ENCODE measurements at regions not wholly inside any gene's neighbourhood (a gene's known extent, or its start where the extent isn't known, plus 50 kb on each side); places are given as distances from the start of the nearest gene placed in this dataset.

DNA sequence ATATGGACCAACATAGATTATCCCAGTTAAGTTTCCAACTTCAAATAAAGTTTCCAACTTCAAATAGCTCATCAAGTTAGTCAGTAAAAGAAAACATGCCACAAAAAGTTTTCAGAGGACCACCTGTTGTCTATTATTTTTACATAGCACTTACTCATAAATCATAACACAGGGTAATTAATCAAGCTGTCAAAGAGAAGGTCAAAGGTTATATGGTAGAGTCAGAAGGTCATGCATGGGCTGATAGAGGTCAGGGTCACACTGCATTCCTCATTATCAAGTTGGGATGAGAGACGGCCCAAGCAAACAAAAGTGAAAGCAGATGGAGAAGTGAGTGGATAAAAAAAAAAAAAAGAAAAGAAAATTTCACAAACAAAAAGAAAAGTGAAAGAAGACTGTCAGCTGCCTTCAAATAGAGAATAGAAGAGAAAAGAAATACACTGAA is 145.5 kb upstream of the POU5F2 start:
- Histone ChIP-seq H3K4me1 (ENCODE audit: control insufficient read depth, insufficient read depth, low read length) (peaks cover 2% of the 10 kb centered on the region), H3K9ac (ENCODE audit: low read length in 2 of 2) (no peak overlapping the region), H3K36me3 (ENCODE audit: control insufficient read depth in 2 of 2, insufficient read depth in 2 of 2, low read length in 2 of 2) (no peaks in the 10 kb centered on the region), H3K9me3 (ENCODE audit: control insufficient read depth in 2 of 2, low read length in 2 of 2) (no peaks in the 10 kb centered on the region), H3K27me3 (ENCODE audit: control insufficient read depth in 1 of 2, insufficient read depth in 2 of 2, low read length in 2 of 2) (no peaks in the 10 kb centered on the region), H3K4me3 (ENCODE audit: low read length in 2 of 2) (no peak overlapping the region), H3K27ac (ENCODE audit: low read length) (no peak overlapping the region)

DNA sequence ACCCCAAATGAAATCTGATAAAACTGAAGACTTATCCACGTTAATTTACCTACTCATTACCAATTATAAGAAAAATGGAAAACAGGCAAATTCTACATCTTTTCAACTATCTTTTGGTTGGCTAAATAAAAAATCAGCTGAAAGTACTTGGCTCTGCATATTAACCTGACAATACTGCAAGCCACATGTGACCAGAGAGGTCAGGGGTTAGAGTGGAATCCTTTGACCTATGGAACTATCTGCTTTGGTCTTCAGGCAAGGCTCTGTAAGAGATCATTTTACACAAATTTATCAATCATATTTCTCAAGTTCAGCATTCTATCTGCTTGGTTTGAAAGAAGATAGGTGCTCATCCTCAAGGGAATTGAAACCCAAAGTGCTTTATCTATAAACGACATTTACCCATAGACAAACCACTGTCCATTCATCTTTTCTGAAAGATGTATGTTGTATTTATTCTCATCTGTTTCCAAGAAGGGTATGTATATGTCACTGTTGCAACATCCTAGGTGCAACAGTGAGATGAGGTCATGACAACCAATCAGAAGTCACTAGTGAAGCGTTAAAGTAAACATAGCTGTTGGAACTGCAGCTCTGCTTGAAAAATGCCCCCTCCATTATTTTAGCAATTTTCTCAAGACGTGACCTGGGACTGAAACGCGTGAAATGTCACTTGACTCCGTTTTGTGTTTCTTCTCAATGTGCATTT is 144.9 kb upstream of the POU5F2 start:
- H3K4me3 ChIP-seq (ENCODE audit: low read length in 2 of 2), result no peak overlapping the region
- H3K36me3 ChIP-seq (ENCODE audit: control insufficient read depth in 2 of 2, insufficient read depth in 2 of 2, low read length in 2 of 2), result no peaks in the 10 kb centered on the region
- no peaks in the 10 kb centered on the region for H3K4me1 ChIP-seq (ENCODE audit: control insufficient read depth, insufficient read depth, low read length)
- H3K9me3 ChIP-seq (ENCODE audit: control insufficient read depth in 2 of 2, low read length in 2 of 2), result no peaks in the 10 kb centered on the region
- no peak overlapping the region for H3K27ac ChIP-seq (ENCODE audit: low read length)
- no peak overlapping the region for H3K9ac ChIP-seq (ENCODE audit: low read length in 2 of 2)
- H3K27me3 ChIP-seq (ENCODE audit: control insufficient read depth in 1 of 2, insufficient read depth in 2 of 2, low read length in 2 of 2), result no peaks in the 10 kb centered on the region

DNA sequence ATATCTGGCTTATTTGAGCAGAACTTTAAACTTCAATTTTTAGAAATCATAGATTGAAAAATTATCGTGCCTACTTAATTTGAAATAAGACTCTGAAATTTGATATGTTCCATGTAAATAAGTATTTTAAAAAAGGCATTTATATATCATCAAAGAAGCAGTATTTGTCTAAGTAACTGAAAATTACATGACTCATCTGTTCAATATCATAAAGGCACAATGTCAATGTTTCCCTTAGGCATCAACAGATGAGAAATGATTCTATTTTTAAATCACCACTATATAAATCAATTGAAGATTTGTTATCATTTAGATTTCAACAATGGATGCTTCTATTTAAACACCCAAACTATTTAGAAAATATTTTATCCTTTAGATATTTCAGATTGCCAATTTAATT is 142.9 kb upstream of the POU5F2 start:
- no peaks in the 10 kb centered on the region for H3K9me3 ChIP-seq (ENCODE audit: control insufficient read depth in 2 of 2, low read length in 2 of 2)
- no peaks in the 10 kb centered on the region for H3K36me3 ChIP-seq (ENCODE audit: control insufficient read depth in 2 of 2, insufficient read depth in 2 of 2, low read length in 2 of 2)
- no peak overlapping the region for H3K9ac ChIP-seq (ENCODE audit: low read length in 2 of 2)
- H3K27ac ChIP-seq (ENCODE audit: low read length), result no peak overlapping the region
- no peaks in the 10 kb centered on the region for H3K4me1 ChIP-seq (ENCODE audit: control insufficient read depth, insufficient read depth, low read length)
- no peak overlapping the region for H3K4me3 ChIP-seq (ENCODE audit: low read length in 2 of 2)
- H3K27me3 ChIP-seq (ENCODE audit: control insufficient read depth in 1 of 2, insufficient read depth in 2 of 2, low read length in 2 of 2), result no peaks in the 10 kb centered on the region

DNA sequence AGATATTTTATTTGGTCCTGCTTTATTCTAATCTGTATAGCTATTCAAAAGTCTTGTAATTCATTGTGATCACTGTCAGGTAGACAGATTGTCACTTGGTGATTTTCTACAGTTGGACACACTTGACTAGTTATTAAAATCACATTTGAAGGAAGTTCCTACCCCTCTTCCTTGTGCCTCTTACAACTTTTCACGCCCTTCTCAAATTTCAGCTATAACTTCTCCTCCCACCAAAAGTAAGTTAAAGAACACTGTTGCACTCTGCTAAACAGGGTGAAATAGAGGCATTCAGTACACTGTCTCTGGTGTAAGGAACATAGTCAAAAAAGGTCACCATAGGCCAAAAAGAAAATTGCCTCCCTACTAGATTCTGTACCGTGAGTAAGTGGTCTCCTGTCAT is 142.1 kb upstream of the POU5F2 start:
- Histone ChIP-seq H3K4me3 (ENCODE audit: low read length in 2 of 2) (no peak overlapping the region), H3K9me3 (ENCODE audit: control insufficient read depth in 2 of 2, low read length in 2 of 2) (no peaks in the 10 kb centered on the region), H3K9ac (ENCODE audit: low read length in 2 of 2) (no peak overlapping the region), H3K27ac (ENCODE audit: low read length) (no peak overlapping the region), H3K36me3 (ENCODE audit: control insufficient read depth in 2 of 2, insufficient read depth in 2 of 2, low read length in 2 of 2) (no peaks in the 10 kb centered on the region), H3K4me1 (ENCODE audit: control insufficient read depth, insufficient read depth, low read length) (no peaks in the 10 kb centered on the region), H3K27me3 (ENCODE audit: control insufficient read depth in 1 of 2, insufficient read depth in 2 of 2, low read length in 2 of 2) (no peaks in the 10 kb centered on the region)

DNA sequence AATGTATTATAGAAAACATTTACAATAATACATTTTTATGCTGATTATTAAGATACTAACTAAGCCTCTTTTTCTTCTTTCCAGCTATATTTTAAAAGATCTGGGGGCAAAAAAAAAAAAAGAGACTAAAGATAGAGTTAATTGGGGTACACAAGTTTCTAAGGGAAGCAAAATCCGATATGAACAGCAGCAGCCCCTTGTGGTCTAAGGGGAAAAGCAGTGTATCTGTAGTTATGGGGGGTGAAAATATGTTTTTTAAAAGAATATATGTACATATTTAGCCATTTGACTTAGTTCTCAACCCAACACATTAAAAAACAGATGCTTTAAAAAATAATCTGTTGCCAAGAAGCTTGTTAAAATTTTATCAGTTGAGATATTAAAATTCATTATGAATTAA is 134.3 kb upstream of the POU5F2 start:
- Histone ChIP-seq H3K9ac (ENCODE audit: low read length in 2 of 2) (no peak overlapping the region), H3K27ac (ENCODE audit: low read length) (no peak overlapping the region)

DNA sequence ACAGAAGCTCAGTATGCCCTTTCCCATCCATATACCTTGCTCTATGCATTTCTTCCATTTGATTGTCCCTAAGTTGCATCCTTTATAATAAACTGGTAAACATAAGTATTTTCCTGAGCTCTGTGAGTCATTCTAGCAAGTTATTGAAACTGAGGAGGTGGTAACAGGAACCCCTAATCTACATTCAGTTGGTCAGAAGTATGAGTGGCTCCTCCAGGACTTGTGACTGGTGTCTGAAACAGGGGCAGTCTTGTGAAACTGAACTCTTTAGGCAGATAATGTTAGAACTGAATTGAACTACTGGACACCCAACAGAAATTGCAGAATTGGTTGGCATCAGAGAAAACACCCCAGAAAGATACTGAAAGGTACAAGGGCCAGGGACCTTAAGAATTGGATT is 133.1 kb upstream of the POU5F2 start:
- H3K4me3 ChIP-seq (ENCODE audit: low read length in 2 of 2), result no peak overlapping the region
- no peaks in the 10 kb centered on the region for H3K27me3 ChIP-seq (ENCODE audit: control insufficient read depth in 1 of 2, insufficient read depth in 2 of 2, low read length in 2 of 2)
- no peaks in the 10 kb centered on the region for H3K36me3 ChIP-seq (ENCODE audit: control insufficient read depth in 2 of 2, insufficient read depth in 2 of 2, low read length in 2 of 2)
- no peaks in the 10 kb centered on the region for H3K9me3 ChIP-seq (ENCODE audit: control insufficient read depth in 2 of 2, low read length in 2 of 2)
- no peak overlapping the region for H3K27ac ChIP-seq (ENCODE audit: low read length)
- H3K9ac ChIP-seq (ENCODE audit: low read length in 2 of 2), result no peak overlapping the region
- no peaks in the 10 kb centered on the region for H3K4me1 ChIP-seq (ENCODE audit: control insufficient read depth, insufficient read depth, low read length)

More for the DNA sequence above, 134.3 kb upstream of the POU5F2 start:
- no peak overlapping the region for H3K4me3 ChIP-seq (ENCODE audit: low read length in 2 of 2)
- no peaks in the 10 kb centered on the region for H3K36me3 ChIP-seq (ENCODE audit: control insufficient read depth in 2 of 2, insufficient read depth in 2 of 2, low read length in 2 of 2)
- no peaks in the 10 kb centered on the region for H3K9me3 ChIP-seq (ENCODE audit: control insufficient read depth in 2 of 2, low read length in 2 of 2)
- no peaks in the 10 kb centered on the region for H3K27me3 ChIP-seq (ENCODE audit: control insufficient read depth in 1 of 2, insufficient read depth in 2 of 2, low read length in 2 of 2)
- no peaks in the 10 kb centered on the region for H3K4me1 ChIP-seq (ENCODE audit: control insufficient read depth, insufficient read depth, low read length)

DNA sequence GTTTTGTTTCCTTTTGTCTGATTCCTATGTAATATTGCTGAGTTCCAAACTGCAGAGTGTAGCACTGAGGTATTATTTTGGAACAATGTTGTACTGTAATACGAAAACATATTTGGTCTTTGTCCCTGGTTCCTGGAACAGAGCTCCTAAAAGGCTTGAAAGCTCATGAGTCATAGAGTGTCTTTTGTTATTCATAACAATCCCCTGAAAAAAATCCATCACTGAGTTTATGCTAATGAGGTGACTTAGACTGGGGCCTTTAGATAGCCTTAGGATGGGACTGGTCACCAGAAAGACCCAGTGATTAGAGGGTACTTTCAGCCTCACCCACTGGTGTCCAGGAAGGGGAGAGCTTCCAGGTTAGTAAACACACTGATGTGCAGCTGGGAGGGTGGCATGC is 132.7 kb upstream of the POU5F2 start:
- Histone ChIP-seq H3K4me1 (ENCODE audit: control insufficient read depth, insufficient read depth, low read length) (no peaks in the 10 kb centered on the region), H3K9ac (ENCODE audit: low read length in 2 of 2) (no peak overlapping the region), H3K27me3 (ENCODE audit: control insufficient read depth in 1 of 2, insufficient read depth in 2 of 2, low read length in 2 of 2) (no peaks in the 10 kb centered on the region), H3K9me3 (ENCODE audit: control insufficient read depth in 2 of 2, low read length in 2 of 2) (no peaks in the 10 kb centered on the region), H3K4me3 (ENCODE audit: low read length in 2 of 2) (no peak overlapping the region), H3K36me3 (ENCODE audit: control insufficient read depth in 2 of 2, insufficient read depth in 2 of 2, low read length in 2 of 2) (no peaks in the 10 kb centered on the region), H3K27ac (ENCODE audit: low read length) (no peak overlapping the region)

DNA sequence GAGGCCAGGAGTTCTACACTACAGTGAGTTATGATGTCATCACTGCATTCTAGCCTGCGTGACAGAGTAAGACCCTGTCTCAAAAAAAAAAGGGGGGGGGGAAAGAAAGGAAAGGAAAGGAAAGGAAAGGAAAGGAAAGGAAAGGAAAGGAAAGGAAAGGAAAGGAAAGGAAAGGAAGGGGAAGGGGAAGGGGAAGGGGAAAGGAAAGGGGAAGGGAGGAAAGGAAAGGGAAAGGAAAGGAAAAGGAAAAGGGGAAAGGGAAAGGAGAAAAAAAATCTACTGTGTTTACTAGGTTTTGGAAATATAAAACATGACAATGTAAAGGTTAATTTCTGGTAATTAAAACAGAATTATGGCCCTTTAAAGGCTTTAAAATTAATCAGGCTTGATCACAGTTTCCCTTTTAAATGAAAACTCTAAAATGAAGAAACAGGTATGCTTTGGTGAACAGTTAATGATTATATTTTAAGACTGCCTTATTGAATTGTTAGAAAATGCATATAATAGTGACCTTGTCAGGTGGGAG is 131.9 kb upstream of the POU5F2 start:
- no peaks in the 10 kb centered on the region for H3K4me1 ChIP-seq (ENCODE audit: control insufficient read depth, insufficient read depth, low read length)
- H3K36me3 ChIP-seq (ENCODE audit: control insufficient read depth in 2 of 2, insufficient read depth in 2 of 2, low read length in 2 of 2), result no peaks in the 10 kb centered on the region
- no peak overlapping the region for H3K4me3 ChIP-seq (ENCODE audit: low read length in 2 of 2)
- no peaks in the 10 kb centered on the region for H3K27me3 ChIP-seq (ENCODE audit: control insufficient read depth in 1 of 2, insufficient read depth in 2 of 2, low read length in 2 of 2)
- no peak overlapping the region for H3K27ac ChIP-seq (ENCODE audit: low read length)
- no peak overlapping the region for H3K9ac ChIP-seq (ENCODE audit: low read length in 2 of 2)
- H3K9me3 ChIP-seq (ENCODE audit: control insufficient read depth in 2 of 2, low read length in 2 of 2), result no peaks in the 10 kb centered on the region

DNA sequence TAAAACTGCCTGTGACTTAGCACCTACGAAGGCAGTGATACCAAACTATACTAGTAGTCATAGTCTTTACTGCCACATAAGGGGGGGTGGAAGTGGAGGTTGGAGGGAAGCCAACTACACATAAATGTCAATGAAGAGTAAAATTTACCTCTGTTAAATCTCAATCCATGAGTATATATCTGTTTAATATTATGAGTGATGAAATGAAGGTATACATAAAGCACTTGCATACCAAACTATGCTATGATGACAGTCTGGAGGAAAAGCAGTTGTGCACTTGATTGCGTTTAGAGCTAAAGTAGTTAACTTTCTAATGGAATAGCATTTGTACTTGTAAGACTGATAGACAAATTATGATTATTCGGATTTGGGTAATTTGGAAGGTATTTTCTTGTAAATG is 129.2 kb upstream of the POU5F2 start:
- no peaks in the 10 kb centered on the region for H3K4me1 ChIP-seq (ENCODE audit: control insufficient read depth, insufficient read depth, low read length)
- H3K4me3 ChIP-seq (ENCODE audit: low read length in 2 of 2), result no peak overlapping the region
- no peaks in the 10 kb centered on the region for H3K36me3 ChIP-seq (ENCODE audit: control insufficient read depth in 2 of 2, insufficient read depth in 2 of 2, low read length in 2 of 2)
- no peaks in the 10 kb centered on the region for H3K27me3 ChIP-seq (ENCODE audit: control insufficient read depth in 1 of 2, insufficient read depth in 2 of 2, low read length in 2 of 2)
- no peak overlapping the region for H3K27ac ChIP-seq (ENCODE audit: low read length)
- no peaks in the 10 kb centered on the region for H3K9me3 ChIP-seq (ENCODE audit: control insufficient read depth in 2 of 2, low read length in 2 of 2)
- H3K9ac ChIP-seq (ENCODE audit: low read length in 2 of 2), result no peak overlapping the region

DNA sequence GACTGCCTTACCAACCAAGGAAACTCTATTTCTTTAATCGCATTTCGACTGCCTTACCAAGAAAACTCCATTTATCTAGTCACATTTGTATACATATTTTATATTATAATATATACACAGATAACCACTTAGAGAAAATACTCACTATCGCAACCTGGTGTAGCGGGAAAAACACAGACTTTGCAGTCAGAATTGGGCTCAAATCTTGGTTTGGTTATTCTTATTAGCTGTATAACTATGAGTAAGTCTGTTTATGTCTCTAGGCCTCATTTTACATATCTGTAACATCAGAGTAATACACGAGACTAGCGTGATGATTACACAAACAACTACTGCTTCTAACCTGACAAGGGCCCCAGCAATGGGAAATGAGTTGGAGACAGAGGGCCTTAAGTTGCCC is 127.5 kb upstream of the POU5F2 start:
- Histone ChIP-seq H3K4me3 (ENCODE audit: low read length in 2 of 2) (no peak overlapping the region), H3K9me3 (ENCODE audit: control insufficient read depth in 2 of 2, low read length in 2 of 2) (no peaks in the 10 kb centered on the region), H3K27ac (ENCODE audit: low read length) (no peak overlapping the region), H3K36me3 (ENCODE audit: control insufficient read depth in 2 of 2, insufficient read depth in 2 of 2, low read length in 2 of 2) (no peaks in the 10 kb centered on the region), H3K27me3 (ENCODE audit: control insufficient read depth in 1 of 2, insufficient read depth in 2 of 2, low read length in 2 of 2) (no peaks in the 10 kb centered on the region), H3K4me1 (ENCODE audit: control insufficient read depth, insufficient read depth, low read length) (no peaks in the 10 kb centered on the region), H3K9ac (ENCODE audit: low read length in 2 of 2) (no peak overlapping the region)

DNA sequence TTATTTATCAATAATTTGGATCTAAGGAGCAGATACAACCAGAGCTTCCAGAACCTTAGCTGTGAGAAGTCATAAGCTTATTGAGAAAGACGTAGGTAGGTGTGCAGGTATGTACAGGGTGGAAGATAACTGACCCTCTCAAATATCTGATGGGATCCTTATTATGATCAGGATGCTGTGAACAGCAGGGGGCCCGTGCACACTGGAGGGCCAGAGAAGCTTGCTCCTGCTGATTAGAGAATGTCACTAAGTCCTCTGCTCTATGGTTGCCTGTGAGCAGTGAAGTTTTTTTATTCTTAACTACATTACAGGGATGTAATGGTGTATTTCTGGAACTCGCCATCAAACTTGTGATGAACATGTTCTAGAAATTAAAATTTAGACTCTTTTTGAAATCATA is 108.9 kb upstream of the POU5F2 start:
- H3K4me3 ChIP-seq (ENCODE audit: low read length in 2 of 2), result no peak overlapping the region
- H3K4me1 ChIP-seq (ENCODE audit: control insufficient read depth, insufficient read depth, low read length), result no peaks in the 10 kb centered on the region
- H3K9ac ChIP-seq (ENCODE audit: low read length in 2 of 2), result no peak overlapping the region
- no peaks in the 10 kb centered on the region for H3K27me3 ChIP-seq (ENCODE audit: control insufficient read depth in 1 of 2, insufficient read depth in 2 of 2, low read length in 2 of 2)
- peaks cover 0 to 2% of the 10 kb centered on the region in 2 donors for H3K36me3 ChIP-seq (ENCODE audit: control insufficient read depth in 2 of 2, insufficient read depth in 2 of 2, low read length in 2 of 2)
- no peaks in the 10 kb centered on the region for H3K9me3 ChIP-seq (ENCODE audit: control insufficient read depth in 2 of 2, low read length in 2 of 2)
- no peak overlapping the region for H3K27ac ChIP-seq (ENCODE audit: low read length)
